Activated CD4-positive, alpha-beta memory T cell treated with anti-CD3 and anti-CD28 coated beads for 36 hours (primary cell): ENCODE measurements at regions not wholly inside any gene's neighbourhood (a gene's known extent, or its start where the extent isn't known, plus 50 kb on each side); places are given as distances from the start of the nearest gene placed in this dataset.
"Not testable (repeated sequence)": the region's sequence is repeated elsewhere in the genome, so short reads cannot be mapped to it uniquely, and the experiment has no call there.

Experiments
- CTCF ChIA-PET: fragments of 350-600 bp; sonication (Branson Sonifier 250); formaldehyde crosslinking; loops from one replicate; lab custom pipeline; 2021; ENCODE audit warnings: antibody characterized with exemption, inconsistent platforms; lab: Charles Lee
- POLR2A ChIA-PET: fragments of 350-600 bp; sonication (Branson Sonifier 250); formaldehyde crosslinking; loops from one replicate; lab custom pipeline; 2021; ENCODE audit warnings: antibody characterized with exemption; lab: Charles Lee
- DNase-seq: peaks from one replicate; pipeline ENCODE4 v3.0.0-alpha.2; 2020
- H3K27ac Mint-ChIP-seq: one replicate; pipeline ENCODE4 v1.8.0; 2021; ENCODE audit warnings: mixed read lengths
- H3K27me3 Mint-ChIP-seq: one replicate; pipeline ENCODE4 v1.8.0; 2021; ENCODE audit warnings: mixed read lengths
- H3K36me3 Mint-ChIP-seq: one replicate; pipeline ENCODE4 v1.8.0; 2021; ENCODE audit warnings: mixed read lengths
- H3K4me1 Mint-ChIP-seq: one replicate; pipeline ENCODE4 v1.8.0; 2021; ENCODE audit warnings: low read depth, mixed read lengths
- H3K4me3 Mint-ChIP-seq: one replicate; pipeline ENCODE4 v1.8.0; 2021; ENCODE audit warnings: mild to moderate bottlenecking, mixed read lengths
- H3K9me3 Mint-ChIP-seq: one replicate; pipeline ENCODE4 v1.8.0; 2021; ENCODE audit warnings: mixed read lengths
- intact Hi-C: fragments of 100-400 bp; cut with micrococcal nuclease; formaldehyde crosslinking; loops from one replicate; pipeline ENCODE4 v1.15.1; 2023

DNA sequence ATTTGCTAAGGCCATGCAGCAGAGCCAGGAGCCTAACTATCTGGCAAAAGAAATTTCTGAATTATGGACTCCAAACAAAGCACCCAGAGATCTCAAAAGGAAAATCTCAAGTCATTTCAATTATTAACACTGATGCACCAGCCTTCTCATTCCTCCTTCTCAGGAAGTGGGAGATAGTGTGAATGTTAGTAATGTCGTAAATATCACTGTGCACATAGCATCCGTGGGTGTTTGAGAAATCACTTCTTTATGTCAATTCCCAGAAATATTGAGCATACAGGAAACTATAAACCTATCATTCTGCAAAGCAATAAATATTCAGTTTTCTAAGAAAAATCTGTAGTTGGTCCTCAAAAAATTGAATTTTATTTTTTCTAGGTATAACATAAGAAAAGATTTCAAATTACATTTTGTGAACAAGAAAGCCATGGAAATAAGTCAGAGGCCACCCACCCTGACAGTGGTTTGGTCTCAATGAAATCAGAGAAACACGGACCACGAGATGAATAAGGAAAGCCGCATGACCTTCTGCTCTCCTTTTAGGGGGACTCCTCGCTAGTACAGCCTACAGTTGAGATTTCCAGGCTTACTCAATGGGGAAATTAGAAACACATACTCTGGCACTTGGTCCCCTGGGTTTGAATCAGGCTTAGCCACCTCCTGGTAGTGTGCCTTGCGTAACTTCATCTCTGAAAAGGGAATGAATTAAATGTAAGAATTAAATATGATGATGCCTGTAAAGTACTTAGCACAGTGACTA, 120.6 kb downstream of the DIRAS2 start:
- H3K36me3 Mint-ChIP-seq: no peaks in the 10 kb centered on the region
- H3K9me3 Mint-ChIP-seq: no peaks in the 10 kb centered on the region
- no peaks in the 10 kb centered on the region for H3K4me1 Mint-ChIP-seq
- H3K27me3 Mint-ChIP-seq: peaks cover 10% of the 10 kb centered on the region
- CTCF ChIA-PET: no interaction called here
- H3K27ac Mint-ChIP-seq: no peak overlapping the region
- POLR2A ChIA-PET: no interaction called here
- no peak for DNase-seq
- no peak overlapping the region for H3K4me3 Mint-ChIP-seq
- intact Hi-C loops: no loop called here

DNA sequence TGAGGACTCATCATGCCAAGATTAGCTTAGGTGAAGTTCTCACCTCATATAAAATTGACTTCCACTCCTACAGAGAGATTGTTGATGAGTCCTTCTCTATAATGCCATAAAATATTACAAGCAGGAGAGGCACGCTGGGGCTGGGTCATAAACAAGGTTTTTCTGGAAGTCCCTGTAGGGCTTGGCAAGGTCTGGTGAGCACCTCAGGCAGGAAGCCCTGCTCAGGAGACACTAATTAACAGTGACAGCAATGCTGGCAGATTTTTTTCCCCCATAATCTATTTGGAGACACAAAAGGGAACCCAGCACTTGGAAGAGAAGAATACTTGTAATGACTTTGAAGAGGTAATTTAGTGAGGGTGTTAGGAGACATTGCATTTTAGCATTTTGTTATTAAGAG, 118.7 kb downstream of the DIRAS2 start:
- H3K9me3 Mint-ChIP-seq: no peaks in the 10 kb centered on the region
- no peaks in the 10 kb centered on the region for H3K4me1 Mint-ChIP-seq
- intact Hi-C loops: no loop called here

DNA sequence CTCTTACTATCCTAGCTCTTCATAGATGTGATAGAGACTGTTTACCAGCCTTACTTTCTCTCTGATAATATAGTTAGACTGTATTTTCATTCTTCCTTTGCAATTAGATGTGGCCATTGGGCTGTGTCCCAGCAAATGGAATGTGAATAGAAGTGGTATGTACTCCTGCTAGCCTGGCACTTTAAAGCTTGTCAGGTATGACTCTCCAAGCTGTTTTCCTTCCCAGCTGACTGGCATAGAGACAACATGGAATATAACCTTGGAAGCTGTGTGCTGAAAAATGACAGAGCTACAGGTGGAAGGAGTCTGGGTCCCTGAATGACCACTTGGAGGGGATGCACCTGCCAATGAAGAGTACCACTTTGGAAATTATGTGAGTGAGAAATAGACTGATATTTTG, 116.2 kb downstream of the DIRAS2 start:
- CTCF ChIA-PET: no interaction called here

More for the DNA sequence above, 118.7 kb downstream of the DIRAS2 start:
- DNase-seq: no peak
- ChIA-PET POLR2A (no interaction called here), CTCF (no interaction called here)
- H3K36me3 Mint-ChIP-seq: no peaks in the 10 kb centered on the region
- no peak overlapping the region for H3K4me3 Mint-ChIP-seq
- no peak overlapping the region for H3K27ac Mint-ChIP-seq
- H3K27me3 Mint-ChIP-seq: peaks cover 15% of the 10 kb centered on the region

DNA sequence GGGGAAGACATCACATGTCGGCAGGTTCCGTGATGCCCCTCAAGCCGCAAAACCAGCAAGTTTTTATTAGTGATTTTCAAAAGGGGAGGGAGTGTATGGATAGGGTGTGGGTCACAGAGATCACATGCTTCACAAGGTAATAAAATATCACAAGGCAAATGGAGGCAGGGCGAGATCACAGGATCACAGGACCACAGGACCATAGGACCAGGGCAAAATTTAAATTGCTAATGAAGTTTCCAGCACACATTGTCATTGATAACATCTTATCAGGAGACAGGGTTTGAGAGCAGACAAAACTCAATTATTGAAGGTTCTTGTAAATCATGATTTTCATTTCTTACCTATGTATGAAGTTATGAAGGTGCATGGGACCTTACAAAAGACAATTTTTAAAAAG, 106.5 kb downstream of the DIRAS2 start:
- DNase-seq, POLR2A ChIA-PET, H3K27ac Mint-ChIP-seq, intact Hi-C loops, H3K4me3 Mint-ChIP-seq, H3K9me3 Mint-ChIP-seq, H3K4me1 Mint-ChIP-seq, H3K36me3 Mint-ChIP-seq, CTCF ChIA-PET: not testable (repeated sequence)
- H3K27me3 Mint-ChIP-seq: peaks cover 10% of the 10 kb centered on the region

More for the DNA sequence above, 116.2 kb downstream of the DIRAS2 start:
- DNase-seq: no peak
- Mint-ChIP-seq H3K36me3 (no peaks in the 10 kb centered on the region), H3K4me1 (no peaks in the 10 kb centered on the region), H3K9me3 (no peaks in the 10 kb centered on the region), H3K27me3 (peaks cover 12% of the 10 kb centered on the region), H3K4me3 (no peak overlapping the region), H3K27ac (no peak overlapping the region)
- intact Hi-C loops: no loop called here
- POLR2A ChIA-PET: no interaction called here

DNA sequence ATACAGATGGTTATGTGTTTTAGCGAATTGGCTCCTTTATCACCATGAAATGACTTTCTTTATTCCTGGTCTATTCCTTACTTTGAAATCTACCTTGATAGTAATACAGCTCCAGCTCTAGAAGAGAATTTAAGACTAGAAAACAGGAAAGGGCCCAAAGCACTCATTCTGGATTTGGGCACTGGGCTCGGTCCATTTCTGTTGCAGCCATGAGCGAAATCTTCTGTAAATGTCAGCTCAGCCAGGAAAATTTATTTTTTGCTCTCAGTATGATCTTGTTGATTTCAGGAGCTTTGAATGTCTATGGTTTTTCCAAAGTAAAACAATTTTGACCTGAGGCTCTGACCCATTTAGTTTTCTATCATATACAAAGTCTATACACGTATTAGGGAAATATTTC, 104.1 kb downstream of the DIRAS2 start:
- H3K36me3 Mint-ChIP-seq: no peaks in the 10 kb centered on the region
- no peak for DNase-seq
- H3K9me3 Mint-ChIP-seq: no peaks in the 10 kb centered on the region
- CTCF ChIA-PET: no interaction called here
- peaks cover 13% of the 10 kb centered on the region for H3K27me3 Mint-ChIP-seq
- no peak overlapping the region for H3K27ac Mint-ChIP-seq
- H3K4me1 Mint-ChIP-seq: no peaks in the 10 kb centered on the region
- POLR2A ChIA-PET: no interaction called here
- no peak overlapping the region for H3K4me3 Mint-ChIP-seq
- intact Hi-C loops: no loop called here

DNA sequence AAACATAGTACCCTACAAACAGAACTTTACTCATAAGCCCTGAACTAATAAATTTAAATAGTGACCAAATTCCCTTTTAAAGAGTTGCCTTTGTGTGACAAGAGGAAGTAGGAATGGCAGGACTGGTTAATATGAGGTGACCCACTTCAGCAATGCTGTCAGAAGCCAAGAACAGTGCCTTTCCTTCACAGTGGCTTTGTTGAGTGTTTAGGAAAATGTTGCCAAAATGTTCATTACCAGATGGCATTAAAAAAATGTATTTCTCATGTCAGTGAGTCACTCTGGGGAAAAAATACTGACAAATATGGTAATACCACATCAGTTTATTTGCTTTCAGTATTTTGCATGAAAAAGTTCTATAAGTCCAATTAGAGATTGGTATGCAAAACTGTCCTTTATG, 103.3 kb downstream of the DIRAS2 start:
- H3K27ac Mint-ChIP-seq: no peak overlapping the region
- POLR2A ChIA-PET: no interaction called here
- no peaks in the 10 kb centered on the region for H3K4me1 Mint-ChIP-seq

DNA sequence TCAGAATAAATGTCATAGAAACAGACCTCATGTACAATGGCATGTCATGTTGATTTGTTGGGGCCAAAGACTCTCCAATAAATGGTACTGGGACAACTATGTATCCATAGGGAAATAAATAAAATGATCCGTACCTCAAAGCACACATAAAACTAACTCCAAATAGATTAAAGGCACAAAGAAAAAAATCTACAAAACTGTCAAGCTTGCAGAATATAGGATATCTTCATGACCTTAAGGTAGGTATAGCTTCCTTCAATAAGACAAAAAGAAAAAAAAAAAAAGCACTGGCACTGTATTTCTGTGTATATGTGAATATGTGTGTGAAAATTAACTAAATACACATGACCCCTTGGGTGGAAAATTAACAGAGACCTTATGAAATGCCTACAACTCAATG, 101.9 kb downstream of the DIRAS2 start:
- Mint-ChIP-seq H3K4me1 (no peaks in the 10 kb centered on the region), H3K4me3 (no peak overlapping the region), H3K27me3 (peaks cover 8% of the 10 kb centered on the region), H3K9me3 (no peaks in the 10 kb centered on the region), H3K36me3 (no peaks in the 10 kb centered on the region), H3K27ac (no peak overlapping the region)
- DNase-seq: no peak
- ChIA-PET CTCF (interaction anchor here (0.6 kb wide), 1 partner anchor 51 kb away, joined by 3 read pairs; no protein-coding TSS in a partner anchor), POLR2A (no interaction called here)
- intact Hi-C loops: no loop called here

More for the DNA sequence above, 103.3 kb downstream of the DIRAS2 start:
- Mint-ChIP-seq H3K4me3 (no peak overlapping the region), H3K36me3 (no peaks in the 10 kb centered on the region), H3K27me3 (peaks cover 11% of the 10 kb centered on the region), H3K9me3 (no peaks in the 10 kb centered on the region)
- CTCF ChIA-PET: no interaction called here
- DNase-seq: no peak
- intact Hi-C loops: no loop called here

DNA sequence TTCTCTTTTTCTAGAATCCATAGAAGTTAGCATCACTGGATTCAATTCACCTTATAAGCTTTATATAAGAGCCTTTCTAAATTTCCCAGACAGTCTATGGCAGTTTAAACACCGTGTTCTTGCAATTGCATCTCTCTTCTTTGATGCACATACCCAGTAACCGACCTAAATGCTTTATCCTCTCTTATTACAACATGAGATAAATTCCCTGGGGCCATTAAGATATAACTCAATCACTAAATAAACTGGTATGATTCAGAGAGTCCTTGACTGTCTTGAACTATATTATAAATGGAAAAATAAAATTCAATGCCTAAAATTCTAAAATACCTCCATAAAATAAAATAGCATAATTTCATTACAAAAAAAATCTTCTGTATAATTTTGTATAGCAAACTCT, 98.1 kb downstream of the DIRAS2 start:
- DNase-seq: no peak
- Mint-ChIP-seq H3K4me3 (no peak overlapping the region), H3K9me3 (peaks cover 6% of the 10 kb centered on the region), H3K36me3 (no peaks in the 10 kb centered on the region), H3K4me1 (no peaks in the 10 kb centered on the region), H3K27me3 (peaks cover 4% of the 10 kb centered on the region), H3K27ac (no peak overlapping the region)
- CTCF ChIA-PET: no interaction called here
- POLR2A ChIA-PET: no interaction called here
- intact Hi-C loops: no loop called here

DNA sequence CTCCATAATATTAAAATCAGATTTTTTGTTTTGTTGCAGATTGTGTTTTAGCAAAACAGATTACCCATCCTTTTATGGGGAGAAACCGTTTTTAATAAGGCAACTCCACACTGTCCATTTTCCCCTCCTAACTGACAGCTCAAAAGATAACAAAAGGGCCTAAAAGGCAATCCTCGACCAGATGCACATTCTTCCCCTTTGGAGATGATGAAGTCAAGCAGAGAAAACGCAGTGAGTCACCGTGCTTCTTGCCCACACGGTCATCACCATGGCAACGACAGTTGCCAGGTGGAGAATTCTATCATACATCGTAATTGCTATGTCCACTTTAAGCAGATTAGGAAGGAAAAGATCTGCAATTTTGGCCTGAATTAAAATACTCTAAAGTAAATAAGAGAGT, 96.4 kb downstream of the DIRAS2 start:
- H3K4me3 Mint-ChIP-seq: no peak overlapping the region
- CTCF ChIA-PET: no interaction called here
- H3K27ac Mint-ChIP-seq: no peak overlapping the region
- POLR2A ChIA-PET: no interaction called here
- no peak for DNase-seq
- H3K27me3 Mint-ChIP-seq: peaks cover 4% of the 10 kb centered on the region
- H3K4me1 Mint-ChIP-seq: no peaks in the 10 kb centered on the region
- H3K36me3 Mint-ChIP-seq: no peaks in the 10 kb centered on the region
- H3K9me3 Mint-ChIP-seq: peaks cover 7% of the 10 kb centered on the region
- intact Hi-C loops: no loop called here

DNA sequence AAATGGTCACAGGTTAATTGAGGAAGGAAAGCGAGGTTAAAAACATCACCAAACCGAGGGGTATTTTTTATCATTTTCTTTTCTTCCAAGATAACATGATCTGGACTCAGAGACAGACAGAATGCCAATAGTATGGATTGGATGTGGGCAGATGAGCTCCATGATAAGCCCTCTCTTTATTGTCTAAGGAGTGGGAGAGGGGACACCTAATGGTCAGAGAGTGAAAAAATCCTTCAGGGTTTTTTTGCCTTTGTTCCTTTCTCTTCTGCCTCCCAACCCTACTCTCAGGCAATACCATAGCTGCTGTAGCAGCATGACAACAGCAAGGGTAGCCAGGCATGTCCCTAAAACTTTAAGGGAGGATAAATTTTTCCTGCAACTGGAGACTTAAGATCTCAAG, 94.7 kb downstream of the DIRAS2 start:
- Mint-ChIP-seq H3K9me3 (peaks cover 7% of the 10 kb centered on the region), H3K4me1 (no peaks in the 10 kb centered on the region), H3K4me3 (no peak overlapping the region), H3K27ac (no peak overlapping the region), H3K36me3 (no peaks in the 10 kb centered on the region), H3K27me3 (peaks cover 3% of the 10 kb centered on the region)
- DNase-seq: no peak
- intact Hi-C loops: no loop called here
- POLR2A ChIA-PET: no interaction called here
- CTCF ChIA-PET: no interaction called here

DNA sequence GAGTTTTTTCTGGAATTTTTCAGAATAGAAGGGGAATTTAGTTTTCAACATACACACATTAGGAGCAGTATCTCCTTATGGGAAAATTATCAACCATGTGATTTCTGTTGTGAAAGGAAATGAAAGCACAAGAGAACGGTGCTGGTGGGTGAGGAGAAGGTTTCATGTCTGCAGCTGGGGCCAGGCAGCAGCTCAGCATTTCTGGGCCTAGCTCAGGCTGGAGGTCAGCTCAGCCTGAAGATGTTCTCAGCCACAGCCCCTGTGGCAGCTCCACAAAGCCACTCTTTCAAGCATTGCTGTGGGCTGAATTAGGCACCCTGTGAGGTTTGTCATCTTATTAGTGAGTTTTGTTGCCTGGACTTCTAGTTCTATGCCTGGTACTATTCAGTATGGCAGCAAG, 90.3 kb downstream of the DIRAS2 start:
- Mint-ChIP-seq H3K9me3 (peaks cover 7% of the 10 kb centered on the region), H3K4me3 (no peak overlapping the region), H3K27me3 (no peaks in the 10 kb centered on the region), H3K36me3 (no peaks in the 10 kb centered on the region), H3K27ac (no peak overlapping the region), H3K4me1 (no peaks in the 10 kb centered on the region)
- intact Hi-C loops: no loop called here
- ChIA-PET CTCF (no interaction called here), POLR2A (no interaction called here)
- DNase-seq: no peak

DNA sequence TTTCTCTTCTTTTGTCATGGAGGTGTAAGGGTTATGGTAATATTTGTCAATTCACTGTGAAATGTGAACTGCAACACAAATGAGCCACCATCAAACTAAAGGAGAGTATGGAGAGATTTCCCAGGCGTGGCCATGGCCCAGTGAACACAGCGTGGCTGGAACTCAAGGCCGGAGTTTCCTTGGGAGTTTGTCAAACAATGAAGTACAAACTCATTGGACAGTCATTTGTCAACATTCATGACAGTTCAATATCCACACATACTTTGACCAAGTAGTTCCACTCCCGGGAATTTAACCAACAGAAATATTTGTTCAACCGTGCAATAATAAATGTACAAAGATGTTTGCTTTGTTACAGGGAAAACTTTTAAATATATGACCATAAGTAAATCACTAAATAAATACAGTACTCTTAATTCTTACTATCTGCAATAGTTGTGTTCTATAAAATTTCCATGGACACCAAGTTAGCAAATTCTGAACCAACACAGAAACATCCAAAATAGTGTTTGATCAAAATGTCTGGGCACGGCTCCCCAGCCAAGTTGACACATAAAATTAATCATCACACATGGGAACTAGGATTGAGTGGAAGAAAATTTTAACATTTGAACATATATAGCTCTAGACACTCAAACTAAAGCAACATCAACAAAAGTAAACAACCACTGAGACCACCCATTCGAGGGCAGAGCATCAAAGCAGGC, 87.1 kb downstream of the DIRAS2 start:
- Mint-ChIP-seq H3K27me3 (no peaks in the 10 kb centered on the region), H3K4me1 (no peaks in the 10 kb centered on the region), H3K9me3 (no peaks in the 10 kb centered on the region), H3K27ac (no peak overlapping the region), H3K4me3 (no peak overlapping the region), H3K36me3 (no peaks in the 10 kb centered on the region)
- intact Hi-C loops: no loop called here
- CTCF ChIA-PET: no interaction called here
- DNase-seq: no peak
- POLR2A ChIA-PET: no interaction called here
